ENCODE measurements at regions not wholly inside any gene's neighbourhood (a gene's known extent, or its start where the extent isn't known, plus 50 kb on each side); places are given as distances from the start of the nearest gene placed in this dataset.

DNA sequence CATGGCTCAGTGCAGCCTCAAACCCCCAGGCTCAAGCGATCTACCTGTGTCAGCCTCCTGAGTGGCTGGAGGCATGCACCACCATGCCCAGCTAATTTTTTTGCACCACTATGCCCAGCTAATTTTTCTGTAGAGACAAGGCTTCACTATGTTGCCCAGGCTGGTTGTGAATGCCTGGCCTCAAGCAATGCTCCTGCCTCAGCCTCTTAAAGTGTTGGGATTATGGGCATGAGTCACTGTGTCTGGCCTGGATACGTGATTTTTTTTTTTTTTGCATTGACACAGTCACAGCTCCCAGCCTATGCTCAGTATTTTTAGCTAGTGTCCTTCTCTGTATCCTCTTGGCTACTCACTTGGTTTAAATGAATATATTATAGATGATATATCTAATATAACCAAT lies 377.0 kb upstream of the TNRC6C start:
- WGBS (ENCODE audit: insufficient coverage), result 100% methylated on average over 1 of the region's 2 CpGs
- no peak overlapping the region for H3K27ac Mint-ChIP-seq
- POLR2A ChIA-PET, result no interaction called here

DNA sequence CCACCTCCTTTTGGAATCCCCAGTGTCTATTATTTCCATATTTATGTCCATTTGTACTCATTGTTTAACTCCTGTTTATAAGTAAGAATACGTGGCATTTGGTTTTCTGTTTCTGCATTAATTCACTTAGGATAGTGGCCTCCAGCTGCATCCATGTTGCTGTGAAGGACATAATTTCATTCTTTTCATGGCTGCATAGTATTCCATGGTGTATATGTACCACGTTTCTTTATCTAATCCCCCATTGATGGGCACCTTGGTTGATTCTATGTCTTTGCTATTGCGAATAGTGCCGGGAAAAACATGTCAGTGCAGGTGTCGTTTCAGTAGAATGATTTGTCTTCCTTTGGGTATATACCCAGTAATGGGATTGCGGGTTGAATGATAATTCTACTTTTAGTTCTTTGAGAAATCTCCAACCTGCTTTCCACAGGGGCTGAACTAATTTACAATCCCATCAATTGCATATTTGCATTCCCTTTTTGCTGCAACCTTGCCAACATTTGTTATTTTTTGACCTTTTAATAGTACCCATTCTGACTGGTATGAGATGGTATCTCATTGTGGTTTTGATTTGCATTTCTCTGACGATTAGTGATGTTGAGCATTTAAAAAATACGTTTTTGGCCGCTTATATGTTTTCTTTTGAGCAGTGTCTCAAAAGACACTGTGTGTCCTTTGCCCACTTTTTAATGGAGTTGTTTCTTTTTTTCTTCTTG lies 373.2 kb upstream of the TNRC6C start:
- H3K4me3 Mint-ChIP-seq, result no peak overlapping the region
- H3K27me3 ChIP-seq (replicated peaks in 1 of 2; ENCODE audit: control insufficient read depth in 2 of 2, extremely low read depth in 1 of 2, insufficient read depth in 2 of 2, low read length in 1 of 2), result peaks cover 0 to 9% of the 10 kb centered on the region in 2 experiments
- no peaks in the 10 kb centered on the region for H3K9me3 ChIP-seq
- no peak for DNase-seq
- CTCF ChIA-PET, result interaction anchor here in 1 of 2 donors (0.7 kb wide), 1 partner anchor 140 kb away, joined by 5 read pairs; no protein-coding TSS in a partner anchor
- peaks cover 4 to 18% (median 8%) of the 10 kb centered on the region in 3 donors for H3K9me3 Mint-ChIP-seq
- peaks cover 0 to 7% of the 10 kb centered on the region in 2 donors for H3K27me3 Mint-ChIP-seq
- no peak for ATAC-seq (replicated peaks in 1 of 4)
- no peaks in the 10 kb centered on the region for H3K36me3 Mint-ChIP-seq
- H3K36me3 ChIP-seq (ENCODE audit: control insufficient read depth in 2 of 2, extremely low read depth in 1 of 2, insufficient read depth in 1 of 2, low read length in 1 of 2), result no peaks in the 10 kb centered on the region
- H3K27ac ChIP-seq (ENCODE audit: low read length), result no peak overlapping the region
- POLR2A ChIA-PET, result interaction anchor here in 1 of 2 donors (0.7 kb wide), 1 partner anchor 313 kb away, joined by 3 read pairs; no protein-coding TSS in a partner anchor
- no peaks in the 10 kb centered on the region for H3K4me1 ChIP-seq (ENCODE audit: control insufficient read depth in 1 of 2, extremely low read depth in 1 of 2, insufficient read depth in 2 of 2, low read length in 2 of 2)
- no peak overlapping the region for H3K4me3 ChIP-seq (ENCODE audit: control insufficient read depth in 1 of 2, extremely low read depth in 1 of 2, low read length in 1 of 2)
- WGBS (ENCODE audit: insufficient coverage), result 57% methylated on average over 4 of the region's 9 CpGs
- H3K4me1 Mint-ChIP-seq, result peaks cover 0 to 1% (median 0%) of the 10 kb centered on the region in 3 donors
- H3K27ac Mint-ChIP-seq, result no peak overlapping the region

More for the DNA sequence above, 377.0 kb upstream of the TNRC6C start:
- Histone ChIP-seq H3K9me3 (no peaks in the 10 kb centered on the region), H3K4me3 (ENCODE audit: control insufficient read depth in 1 of 2, extremely low read depth in 1 of 2, low read length in 1 of 2) (no peak overlapping the region), H3K27me3 (replicated peaks in 1 of 2; ENCODE audit: control insufficient read depth in 2 of 2, extremely low read depth in 1 of 2, insufficient read depth in 2 of 2, low read length in 1 of 2) (peaks cover 0 to 7% of the 10 kb centered on the region in 2 experiments), H3K4me1 (ENCODE audit: control insufficient read depth in 1 of 2, extremely low read depth in 1 of 2, insufficient read depth in 2 of 2, low read length in 2 of 2) (peaks cover 0 to 2% of the 10 kb centered on the region in 2 experiments), H3K36me3 (ENCODE audit: control insufficient read depth in 2 of 2, extremely low read depth in 1 of 2, insufficient read depth in 1 of 2, low read length in 1 of 2) (no peaks in the 10 kb centered on the region), H3K27ac (ENCODE audit: low read length) (no peak overlapping the region)
- Mint-ChIP-seq H3K9me3 (peaks cover 0 to 4% (median 0%) of the 10 kb centered on the region in 3 donors), H3K27me3 (peaks cover 0 to 11% of the 10 kb centered on the region in 2 donors), H3K4me3 (no peak overlapping the region), H3K4me1 (peaks cover 0 to 5% (median 0%) of the 10 kb centered on the region in 3 donors), H3K36me3 (no peaks in the 10 kb centered on the region)
- CTCF ChIA-PET, result no interaction called here
- DNase-seq, result no peak
- ATAC-seq (replicated peaks in 1 of 4), result no peak

DNA sequence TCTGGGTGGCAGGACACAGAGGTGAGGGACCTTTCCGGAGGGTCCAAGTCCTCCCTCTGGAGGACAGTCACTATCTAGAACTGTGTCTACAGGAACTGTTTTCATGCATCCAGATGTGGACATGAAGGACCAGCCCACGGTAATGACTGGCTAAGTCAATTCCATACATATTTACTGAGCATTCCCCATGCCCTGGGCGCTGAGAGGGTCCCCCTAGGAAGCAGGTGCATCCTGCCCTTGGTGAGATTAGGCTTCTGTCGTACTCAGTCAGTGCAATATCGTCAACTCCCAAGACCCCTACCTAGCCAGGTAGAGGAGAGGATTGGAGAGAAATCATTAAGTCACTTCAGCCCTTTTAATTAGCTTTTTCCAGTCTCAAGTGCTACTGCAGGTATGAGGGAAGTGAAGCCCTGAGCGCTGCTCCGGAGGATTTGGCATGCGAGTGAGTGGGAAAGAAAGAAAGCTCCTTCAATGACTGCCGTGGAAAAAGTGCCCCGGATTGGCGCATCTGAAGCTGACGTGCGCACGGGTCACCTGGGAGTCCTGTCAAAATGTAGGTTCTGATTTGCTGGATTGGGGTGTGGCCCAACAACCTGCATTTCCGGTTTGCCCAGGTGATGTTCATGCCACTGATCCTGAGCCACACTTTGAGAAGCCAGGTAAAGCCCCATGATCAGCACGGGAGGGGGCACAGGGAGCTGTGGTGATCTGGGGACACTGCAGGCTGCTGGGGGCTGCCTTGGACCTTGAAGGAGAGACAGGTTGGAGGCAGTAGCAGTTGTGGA lies 367.4 kb upstream of the TNRC6C start:
- POLR2A ChIA-PET, result no interaction called here
- CTCF ChIA-PET, result no interaction called here

DNA sequence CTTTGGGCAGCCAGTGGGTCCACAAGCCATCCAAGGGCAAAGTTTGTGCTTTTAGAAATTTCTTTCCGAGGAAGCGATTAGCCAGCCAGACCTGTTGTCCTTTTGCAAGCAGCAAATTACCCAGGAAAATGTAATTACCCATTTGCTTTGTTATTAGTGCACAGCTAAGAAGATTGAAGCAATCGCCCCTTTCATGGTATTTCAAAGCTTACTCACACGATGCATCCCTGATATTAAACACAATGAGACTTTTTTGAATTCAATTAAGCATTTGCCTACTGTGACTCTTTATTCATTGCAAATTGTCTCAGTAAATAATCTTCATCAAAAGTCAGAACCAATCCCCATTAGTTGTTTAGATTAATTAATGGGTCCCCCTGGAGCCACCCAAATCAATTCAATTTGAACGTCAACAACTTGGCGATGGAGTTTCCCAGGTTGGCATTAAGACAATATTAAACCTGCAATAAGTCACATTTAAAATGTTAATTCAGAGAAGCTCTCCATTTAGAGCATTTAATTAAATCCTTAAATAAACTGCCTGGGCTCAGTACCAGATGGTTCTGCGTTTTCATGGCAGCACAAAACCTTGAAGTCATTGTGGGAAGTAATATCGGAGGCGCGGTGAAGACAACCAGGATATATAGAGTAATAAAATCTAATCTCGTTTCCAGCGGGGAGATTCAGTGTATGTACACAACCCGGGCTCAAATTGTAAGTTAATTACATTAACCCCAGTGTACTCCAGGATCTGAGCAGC lies 366.2 kb upstream of the TNRC6C start:
- no peak overlapping the region for H3K27ac Mint-ChIP-seq
- CTCF ChIA-PET, result no interaction called here
- no peak for DNase-seq

More for the DNA sequence above, 367.4 kb upstream of the TNRC6C start:
- Histone ChIP-seq H3K36me3 (ENCODE audit: control insufficient read depth in 2 of 2, extremely low read depth in 1 of 2, insufficient read depth in 1 of 2, low read length in 1 of 2) (no peaks in the 10 kb centered on the region), H3K9me3 (no peaks in the 10 kb centered on the region), H3K4me3 (ENCODE audit: control insufficient read depth in 1 of 2, extremely low read depth in 1 of 2, low read length in 1 of 2) (no peak overlapping the region), H3K27me3 (replicated peaks in 1 of 2; ENCODE audit: control insufficient read depth in 2 of 2, extremely low read depth in 1 of 2, insufficient read depth in 2 of 2, low read length in 1 of 2) (peaks cover 0 to 22% of the 10 kb centered on the region in 2 experiments), H3K4me1 (ENCODE audit: control insufficient read depth in 1 of 2, extremely low read depth in 1 of 2, insufficient read depth in 2 of 2, low read length in 2 of 2) (peaks cover 0 to 4% of the 10 kb centered on the region in 2 experiments), H3K27ac (ENCODE audit: low read length) (no peak overlapping the region)
- H3K9me3 Mint-ChIP-seq, result peaks cover 4 to 15% (median 8%) of the 10 kb centered on the region in 3 donors
- peaks cover 9 to 17% (median 10%) of the 10 kb centered on the region in 3 donors for H3K4me1 Mint-ChIP-seq
- no peaks in the 10 kb centered on the region for H3K36me3 Mint-ChIP-seq
- 87% methylated on average over 12 of the region's 16 CpGs for WGBS (ENCODE audit: insufficient coverage)
- H3K4me3 Mint-ChIP-seq, result no peak overlapping the region
- DNase-seq, result no peak
- ATAC-seq (replicated peaks in 1 of 4), result no peak
- peaks cover 4 to 9% of the 10 kb centered on the region in 2 donors for H3K27me3 Mint-ChIP-seq
- H3K27ac Mint-ChIP-seq, result no peak overlapping the region

DNA sequence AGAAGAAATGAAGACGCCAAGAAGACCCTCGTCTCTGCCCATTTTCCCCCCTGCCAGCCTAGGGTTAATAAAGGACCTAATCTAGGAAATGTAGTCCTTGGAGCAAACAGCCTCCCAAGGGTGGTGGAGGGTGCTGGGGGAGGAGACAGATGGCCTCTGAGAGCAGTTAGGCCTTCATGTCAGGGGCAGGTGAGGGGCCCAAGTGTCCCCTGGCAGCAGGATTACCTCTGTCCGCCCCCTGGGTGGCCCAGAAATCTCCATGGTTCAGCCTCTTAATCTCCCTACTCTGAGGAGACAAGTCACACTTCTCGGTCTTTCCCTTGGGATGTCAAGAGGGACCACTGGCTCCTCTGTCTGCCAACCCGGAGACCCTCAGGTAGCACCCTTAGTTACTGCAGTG lies 365.4 kb upstream of the TNRC6C start:
- CTCF ChIA-PET, result no interaction called here
- H3K27me3 Mint-ChIP-seq, result peaks cover 4 to 9% of the 10 kb centered on the region in 2 donors
- H3K36me3 Mint-ChIP-seq, result no peaks in the 10 kb centered on the region

More for the DNA sequence above, 366.2 kb upstream of the TNRC6C start:
- POLR2A ChIA-PET, result no interaction called here
- no peaks in the 10 kb centered on the region for H3K36me3 Mint-ChIP-seq
- Histone ChIP-seq H3K27ac (ENCODE audit: low read length) (no peak overlapping the region), H3K4me1 (ENCODE audit: control insufficient read depth in 1 of 2, extremely low read depth in 1 of 2, insufficient read depth in 2 of 2, low read length in 2 of 2) (peaks cover 0 to 4% of the 10 kb centered on the region in 2 experiments), H3K9me3 (no peaks in the 10 kb centered on the region), H3K36me3 (ENCODE audit: control insufficient read depth in 2 of 2, extremely low read depth in 1 of 2, insufficient read depth in 1 of 2, low read length in 1 of 2) (no peaks in the 10 kb centered on the region), H3K27me3 (replicated peaks in 1 of 2; ENCODE audit: control insufficient read depth in 2 of 2, extremely low read depth in 1 of 2, insufficient read depth in 2 of 2, low read length in 1 of 2) (peaks cover 0 to 25% of the 10 kb centered on the region in 2 experiments), H3K4me3 (ENCODE audit: control insufficient read depth in 1 of 2, extremely low read depth in 1 of 2, low read length in 1 of 2) (no peak overlapping the region)
- ATAC-seq (replicated peaks in 1 of 4), result no peak
- peaks cover 0 to 6% (median 6%) of the 10 kb centered on the region in 3 donors for H3K9me3 Mint-ChIP-seq
- H3K4me3 Mint-ChIP-seq, result no peak overlapping the region
- H3K27me3 Mint-ChIP-seq, result peaks cover 4 to 9% of the 10 kb centered on the region in 2 donors
- peaks cover 9 to 17% (median 10%) of the 10 kb centered on the region in 3 donors for H3K4me1 Mint-ChIP-seq
- 86% methylated on average over 2 of the region's 13 CpGs for WGBS (ENCODE audit: insufficient coverage)

More for the DNA sequence above, 365.4 kb upstream of the TNRC6C start:
- DNase-seq (no peak), ATAC-seq (replicated peaks in 1 of 4) (no peak)
- POLR2A ChIA-PET, result interaction anchor here in 1 of 2 donors (0.7 kb wide), 1 partner anchor 14 kb away, joined by 3 read pairs; no protein-coding TSS in a partner anchor
- Mint-ChIP-seq H3K9me3 (no peaks in the 10 kb centered on the region), H3K4me1 (peaks cover 9 to 17% (median 10%) of the 10 kb centered on the region in 3 donors), H3K27ac (no peak overlapping the region), H3K4me3 (no peak overlapping the region)
- no peak overlapping the region for H3K4me3 ChIP-seq (ENCODE audit: control insufficient read depth in 1 of 2, extremely low read depth in 1 of 2, low read length in 1 of 2)
- WGBS (ENCODE audit: insufficient coverage), result 89% methylated on average over 3 of the region's 5 CpGs
- peaks cover 0 to 4% of the 10 kb centered on the region in 2 experiments for H3K4me1 ChIP-seq (ENCODE audit: control insufficient read depth in 1 of 2, extremely low read depth in 1 of 2, insufficient read depth in 2 of 2, low read length in 2 of 2)
- H3K9me3 ChIP-seq, result no peaks in the 10 kb centered on the region
- H3K36me3 ChIP-seq (ENCODE audit: control insufficient read depth in 2 of 2, extremely low read depth in 1 of 2, insufficient read depth in 1 of 2, low read length in 1 of 2), result no peaks in the 10 kb centered on the region
- no peak overlapping the region for H3K27ac ChIP-seq (ENCODE audit: low read length)
- peaks cover 0 to 32% of the 10 kb centered on the region in 2 experiments for H3K27me3 ChIP-seq (replicated peaks in 1 of 2; ENCODE audit: control insufficient read depth in 2 of 2, extremely low read depth in 1 of 2, insufficient read depth in 2 of 2, low read length in 1 of 2)
